Activated CD4-positive, alpha-beta T cell treated with anti-CD3 and anti-CD28 coated beads for 4 hours (primary cell): ENCODE measurements at regions not wholly inside any gene's neighbourhood (a gene's known extent, or its start where the extent isn't known, plus 50 kb on each side); places are given as distances from the start of the nearest gene placed in this dataset.

Experiments used
- DNase-seq, 2 donors: peaks; one replicate each; pipeline ENCODE4 v3.0.0-alpha.2; 2020

DNA sequence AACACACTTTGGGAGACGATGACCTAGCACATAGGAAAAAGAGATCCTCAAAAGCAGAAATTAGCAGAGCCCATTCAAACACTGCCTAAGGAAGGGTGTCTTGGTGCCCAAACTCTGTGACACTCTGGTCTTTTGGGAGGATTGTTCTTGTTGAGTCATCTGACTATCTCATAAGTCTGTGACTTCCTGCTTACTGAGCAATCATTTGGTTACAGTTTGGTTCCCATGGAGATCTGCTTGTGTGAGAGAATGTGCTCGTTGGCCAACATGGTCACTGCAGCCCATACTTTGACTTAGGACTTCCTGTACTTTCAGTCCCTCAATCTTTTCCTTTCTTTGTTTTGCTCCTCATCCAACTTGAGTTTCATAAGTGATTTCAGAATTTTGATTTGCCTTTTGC is 602.9 kb downstream of the NYAP2 start:
- DNase-seq: no peak

DNA sequence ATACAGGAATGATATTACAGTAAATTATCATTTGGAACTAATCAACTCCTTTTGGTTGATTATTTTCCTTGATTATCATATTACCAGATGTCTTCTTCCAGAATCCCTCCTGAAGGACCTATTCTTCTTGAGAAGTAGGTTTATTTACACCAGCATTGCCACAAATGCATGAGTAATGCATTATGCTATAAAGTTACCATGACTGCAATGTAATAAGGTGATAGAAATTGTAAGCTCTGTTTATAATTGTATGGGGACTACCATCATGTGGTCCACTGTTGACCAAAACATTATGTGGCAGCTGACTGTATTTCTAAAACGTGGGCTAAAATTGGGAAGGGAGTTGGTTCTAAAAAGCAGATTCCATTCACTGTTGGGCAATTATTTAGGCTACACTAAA is 602.2 kb downstream of the NYAP2 start:
- no peak for DNase-seq

DNA sequence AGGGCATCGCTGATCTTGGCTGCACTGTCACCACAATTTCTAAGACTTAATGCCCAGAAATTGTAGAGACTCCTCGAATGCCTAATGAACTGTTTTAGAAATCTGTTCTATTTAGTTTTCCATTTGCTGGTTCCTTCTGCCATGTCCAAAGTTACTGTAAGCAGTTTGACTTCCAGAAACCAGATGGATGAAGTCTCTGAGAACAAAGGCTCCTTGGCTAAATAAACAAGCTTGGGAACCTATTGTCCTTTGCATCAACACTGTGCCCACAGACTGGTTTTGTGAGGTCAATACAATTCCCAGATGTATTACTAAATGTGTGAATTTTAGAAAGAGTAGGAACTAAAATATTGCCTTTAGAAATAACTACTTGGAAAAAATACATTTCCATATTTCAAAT is 600.2 kb downstream of the NYAP2 start:
- no peak for DNase-seq

DNA sequence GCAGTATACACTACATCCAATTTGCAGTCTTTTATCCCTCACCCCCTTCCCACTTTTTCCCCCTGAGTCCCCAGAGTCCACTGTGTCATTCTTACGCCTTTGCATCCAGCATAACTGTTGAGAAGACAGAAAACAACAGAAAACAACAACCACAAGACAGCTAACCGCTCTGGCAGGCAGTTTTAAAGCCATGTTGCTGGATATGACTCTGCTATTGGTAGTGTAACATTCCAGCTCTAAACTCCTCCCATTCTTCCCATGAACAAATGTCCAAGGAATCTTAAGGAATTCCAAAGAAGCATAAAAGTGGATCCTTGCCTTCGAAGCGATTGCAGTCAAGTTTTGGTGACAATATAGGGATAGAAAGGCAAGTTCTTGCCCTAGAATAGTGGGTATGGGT is 599.1 kb downstream of the NYAP2 start:
- DNase-seq: no peak

DNA sequence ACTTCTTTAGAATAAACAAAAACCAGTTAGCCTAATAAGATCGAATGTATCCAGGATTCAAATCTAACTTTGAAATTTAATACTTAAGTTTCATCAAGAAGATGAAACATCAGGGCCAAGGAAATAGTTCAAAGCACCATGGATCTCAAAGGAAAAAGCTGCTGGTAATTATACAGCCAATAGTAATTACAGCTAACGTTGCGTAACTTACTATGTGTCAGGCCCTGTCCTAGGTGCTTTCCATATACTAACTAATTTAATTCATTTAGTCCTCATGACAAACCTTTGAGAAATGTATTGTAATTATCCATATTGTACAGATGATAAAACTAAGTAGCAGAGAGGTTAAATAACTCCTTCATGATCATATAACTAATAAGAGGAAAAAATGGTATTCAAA is 598.6 kb downstream of the NYAP2 start:
- no peak for DNase-seq

DNA sequence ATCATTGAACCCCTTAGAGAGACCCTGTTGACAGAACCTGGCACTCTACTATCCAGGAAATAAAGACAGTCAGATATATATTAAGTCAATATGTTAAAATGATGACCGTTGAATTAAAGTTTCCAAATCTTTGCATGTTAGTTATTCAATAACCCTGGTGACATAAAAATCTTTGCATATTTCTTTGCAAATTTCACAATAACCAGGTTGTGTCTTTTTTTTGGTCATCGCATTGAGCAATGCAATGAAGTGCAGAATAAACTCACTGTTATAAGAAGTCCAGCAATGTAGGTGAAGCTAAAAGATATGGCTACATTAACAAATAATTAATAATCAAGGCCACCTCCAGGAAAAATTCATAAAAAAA is 596.9 kb downstream of the NYAP2 start:
- no peak for DNase-seq

DNA sequence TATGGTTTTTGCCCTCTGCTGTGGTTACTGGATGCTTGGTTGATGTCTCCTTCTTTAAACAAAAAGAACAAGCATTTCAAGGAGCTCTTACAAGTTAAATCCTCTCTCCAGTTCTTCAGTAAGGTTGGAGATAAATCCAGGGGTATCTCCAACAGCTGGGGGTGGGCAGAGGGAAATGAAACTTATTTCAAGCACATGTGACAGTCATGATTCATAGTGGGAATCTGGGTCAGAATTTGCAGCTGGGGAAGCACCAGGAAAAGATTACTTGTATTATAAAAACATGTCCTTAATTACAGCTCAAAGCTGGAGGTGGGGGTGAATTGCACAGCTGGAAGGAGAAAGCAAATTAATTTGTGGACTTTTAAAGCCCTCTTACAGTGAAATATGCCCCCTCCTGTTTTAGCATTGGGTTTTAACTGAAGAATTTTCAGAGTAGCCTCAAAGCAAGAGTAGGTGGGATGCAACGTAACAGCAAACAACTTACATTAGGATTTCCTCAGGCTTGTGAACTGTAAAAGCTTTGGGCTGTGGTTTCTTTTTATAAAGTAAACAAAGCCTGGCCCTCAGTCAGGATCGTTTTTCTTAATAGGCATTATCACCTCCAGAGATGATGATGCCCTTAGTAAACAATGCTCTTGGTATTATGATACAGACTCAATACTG is 596.4 kb downstream of the NYAP2 start:
- DNase-seq: no peak

DNA sequence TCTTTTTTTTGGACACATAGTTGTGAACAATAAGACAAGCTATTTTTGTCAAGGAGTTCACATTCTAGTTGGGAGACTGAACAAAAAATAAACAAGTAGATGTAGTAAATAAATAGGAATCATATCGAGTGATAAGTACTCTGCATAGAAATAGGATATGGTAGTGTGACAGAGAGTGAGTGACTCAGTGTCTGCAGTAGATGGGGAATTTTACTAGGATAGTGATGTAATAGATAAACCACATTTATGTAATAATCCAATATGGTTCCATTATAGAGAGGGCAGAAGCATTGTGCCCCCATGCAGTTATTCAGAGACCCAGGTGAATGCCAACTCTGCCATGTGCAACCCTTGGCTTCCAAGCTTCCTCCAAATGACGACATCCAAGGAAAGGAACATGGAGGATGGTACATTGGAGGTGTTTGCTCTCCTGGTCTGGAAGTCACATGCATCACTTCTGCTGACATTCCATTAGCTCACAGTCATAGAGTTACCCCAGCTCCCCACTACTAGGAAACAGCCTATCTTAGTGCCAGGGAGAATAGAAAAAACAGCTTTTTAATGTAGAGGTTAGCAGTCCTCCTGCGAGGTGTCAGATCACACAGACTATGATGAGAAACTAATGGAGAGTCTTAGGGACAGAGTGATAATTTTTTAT is 595.4 kb downstream of the NYAP2 start:
- no peak for DNase-seq

DNA sequence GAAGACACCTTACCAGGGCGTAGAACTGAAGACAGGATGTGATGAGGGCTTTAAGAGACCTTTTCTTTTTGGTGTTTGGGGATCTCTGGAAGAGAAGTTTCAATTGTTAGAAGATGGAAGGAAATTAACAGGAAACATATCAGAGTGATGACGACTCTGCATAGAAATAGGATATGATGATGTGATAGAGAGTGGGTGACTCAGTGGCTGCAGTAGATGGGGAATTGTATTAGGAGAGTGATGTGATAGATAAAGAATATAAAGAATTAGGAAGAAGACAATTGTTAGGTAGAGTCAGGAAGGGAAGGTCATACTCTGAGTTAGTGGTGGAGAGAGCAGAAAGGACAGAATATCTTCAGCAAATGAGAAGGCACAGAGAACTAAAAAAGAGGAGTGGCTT is 593.9 kb downstream of the NYAP2 start:
- no peak for DNase-seq

DNA sequence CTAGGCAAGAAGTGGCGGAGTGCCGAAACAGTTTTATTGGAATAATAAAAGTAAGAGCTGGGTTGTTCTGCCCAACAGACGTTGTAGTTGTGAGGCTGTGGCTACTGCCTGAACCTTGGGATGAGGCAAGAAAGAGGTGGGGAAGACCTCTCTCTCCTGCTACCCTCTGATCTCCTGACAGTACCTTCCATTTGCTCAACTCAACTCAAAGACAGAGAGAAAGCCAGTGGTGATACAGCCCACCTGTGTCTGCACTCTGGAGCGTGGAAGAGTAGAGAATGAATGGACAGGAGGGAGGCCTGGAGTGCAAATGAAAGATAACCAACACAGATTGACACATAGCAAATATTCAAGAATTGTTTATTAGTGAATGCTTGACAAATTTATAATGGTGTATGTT is 590.3 kb downstream of the NYAP2 start:
- DNase-seq: no peak

DNA sequence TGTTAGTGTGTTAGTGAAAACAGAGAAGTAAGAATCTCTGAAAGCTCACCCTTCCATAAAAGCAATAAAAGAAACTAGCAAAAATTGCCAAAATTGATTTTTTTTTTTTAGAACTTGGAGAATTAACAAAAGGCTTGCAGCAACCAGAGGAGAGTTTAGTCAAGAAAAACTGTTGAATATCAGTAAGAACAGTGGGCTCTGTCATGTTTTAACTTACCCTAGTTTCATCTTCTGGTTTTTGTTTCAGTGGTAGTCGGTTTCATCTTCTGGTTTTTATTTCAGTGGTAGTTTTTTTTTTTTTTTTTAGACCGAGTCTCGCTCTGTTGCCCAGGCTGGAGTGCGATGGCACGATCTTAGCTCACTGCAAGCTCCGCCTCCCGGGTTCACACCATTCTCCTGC is 580.9 kb downstream of the NYAP2 start:
- no peak for DNase-seq

DNA sequence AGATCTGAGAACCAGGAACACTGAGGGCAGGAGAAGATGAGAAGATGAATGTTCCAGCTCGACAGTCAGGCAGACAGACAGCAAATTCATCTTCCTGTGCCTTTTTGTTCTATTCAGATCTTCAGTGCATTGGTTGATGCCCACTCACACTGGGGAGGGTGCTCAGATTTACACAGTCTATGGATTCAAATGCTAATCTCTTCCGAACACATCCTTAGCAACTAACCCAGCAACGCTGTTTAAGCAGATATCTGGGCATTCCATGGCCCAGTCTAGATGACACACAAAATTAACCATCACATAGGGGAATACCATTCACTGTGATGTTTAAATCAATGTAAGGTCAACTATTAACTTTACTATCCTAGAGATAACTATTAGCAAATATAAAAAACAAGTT is 571.9 kb downstream of the NYAP2 start:
- DNase-seq: no peak

DNA sequence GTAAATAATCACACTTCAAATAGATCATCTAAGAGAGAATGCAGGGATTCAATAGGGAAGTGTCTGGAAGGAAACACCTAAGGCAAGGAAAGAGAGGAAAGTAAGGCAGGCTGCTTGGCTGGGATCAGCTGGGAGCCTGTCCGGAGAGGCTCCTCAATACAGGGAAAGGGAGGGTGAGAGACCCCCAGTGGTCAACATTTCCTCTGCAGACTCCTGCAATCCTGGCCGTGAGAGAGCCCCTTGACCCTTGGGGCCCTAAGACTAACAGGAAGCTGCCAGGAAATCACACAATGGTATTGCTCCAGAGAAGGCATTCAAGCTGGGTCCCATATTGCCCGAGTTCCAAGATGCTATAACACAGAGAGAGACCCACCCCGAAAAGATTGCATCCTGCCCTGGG is 549.4 kb downstream of the NYAP2 start:
- no peak for DNase-seq

DNA sequence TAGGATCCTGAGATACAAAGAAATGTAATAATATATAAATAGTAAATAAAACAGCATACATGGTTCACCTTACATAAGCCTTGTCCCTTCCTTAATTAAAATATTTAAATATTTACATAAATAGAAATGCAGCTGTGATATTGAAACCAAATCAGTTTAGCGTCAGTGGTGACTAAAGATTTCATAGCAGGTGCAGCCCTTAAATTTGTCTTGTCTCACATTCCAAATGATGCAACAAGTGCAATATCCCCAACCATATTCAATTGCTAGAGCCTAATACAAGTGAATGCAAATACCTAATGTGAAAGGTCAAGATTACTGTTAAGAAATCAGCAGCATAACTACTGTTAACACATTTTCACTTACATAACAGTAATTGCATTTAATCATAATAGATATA is 539.5 kb downstream of the NYAP2 start:
- DNase-seq: no peak

DNA sequence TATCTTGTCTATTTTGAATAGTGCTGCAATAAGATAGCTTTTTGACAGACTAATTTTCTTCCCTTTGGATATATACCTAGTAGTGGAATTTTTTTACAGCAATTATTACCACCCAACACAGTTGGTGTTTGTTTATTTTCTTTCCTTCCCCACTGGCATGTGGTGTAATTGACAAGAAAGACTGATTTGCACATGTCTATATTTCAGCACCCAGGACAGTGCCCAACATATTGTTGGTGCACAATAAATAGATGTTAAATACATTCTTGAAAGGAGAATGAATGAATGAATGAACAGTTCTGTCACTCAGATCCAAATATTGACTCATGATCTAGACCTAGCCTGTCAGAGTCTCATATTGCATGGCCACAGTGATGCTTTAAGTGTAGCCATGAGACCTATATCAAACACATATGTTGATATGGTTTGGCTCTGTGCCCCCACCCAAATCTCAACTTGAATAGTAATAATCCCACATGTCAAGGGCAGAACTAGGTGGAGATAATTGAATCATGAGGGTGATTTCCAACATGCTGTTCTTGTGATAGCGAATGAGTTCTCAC is 538.2 kb downstream of the NYAP2 start:
- DNase-seq: no peak

DNA sequence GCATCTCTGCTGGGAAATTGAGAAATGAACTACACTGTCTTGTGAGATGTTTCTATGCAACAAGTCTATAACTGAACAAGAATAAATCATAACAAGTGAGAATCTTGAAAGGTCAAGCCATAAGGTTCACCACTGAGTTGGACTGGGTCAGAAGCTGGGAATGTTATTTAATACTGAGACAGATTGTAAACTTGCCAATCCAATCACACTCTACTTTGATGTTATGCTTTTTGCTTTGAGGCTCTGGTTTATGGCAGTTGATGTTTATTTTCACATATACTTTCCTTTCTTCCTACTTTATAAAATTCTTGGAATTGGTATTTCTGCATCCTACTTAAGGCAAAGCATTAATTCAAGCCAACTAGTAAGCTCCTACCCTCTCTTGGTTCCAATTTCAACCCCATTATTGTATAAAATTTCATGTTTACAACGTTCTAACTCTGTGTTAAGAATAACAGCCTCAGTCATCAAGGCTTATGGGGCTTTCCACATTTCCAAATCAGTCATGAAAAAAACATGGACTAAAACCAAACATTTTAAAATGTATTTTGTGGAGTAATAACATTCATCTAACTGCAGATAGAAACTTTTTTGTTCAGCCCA is 533.4 kb downstream of the NYAP2 start:
- DNase-seq: no peak

DNA sequence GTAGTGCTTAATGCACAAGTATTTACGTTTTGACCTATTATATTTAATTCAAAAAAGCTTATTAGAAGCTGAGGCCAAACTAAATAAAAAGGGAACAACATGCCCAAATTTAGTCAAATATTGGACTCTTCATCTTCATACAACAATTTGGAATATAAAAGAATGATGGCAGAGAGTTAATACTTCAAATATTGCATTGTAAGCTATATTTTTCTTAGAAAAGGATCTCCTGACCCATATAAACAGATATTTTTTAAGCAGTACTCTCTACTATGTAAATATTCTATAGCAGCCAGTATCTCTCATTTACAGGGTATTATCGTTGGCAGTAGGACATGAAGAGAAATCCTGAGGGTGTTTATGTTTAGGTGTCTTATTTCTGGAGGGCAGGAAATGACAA is 531.2 kb downstream of the NYAP2 start:
- DNase-seq: no peak

DNA sequence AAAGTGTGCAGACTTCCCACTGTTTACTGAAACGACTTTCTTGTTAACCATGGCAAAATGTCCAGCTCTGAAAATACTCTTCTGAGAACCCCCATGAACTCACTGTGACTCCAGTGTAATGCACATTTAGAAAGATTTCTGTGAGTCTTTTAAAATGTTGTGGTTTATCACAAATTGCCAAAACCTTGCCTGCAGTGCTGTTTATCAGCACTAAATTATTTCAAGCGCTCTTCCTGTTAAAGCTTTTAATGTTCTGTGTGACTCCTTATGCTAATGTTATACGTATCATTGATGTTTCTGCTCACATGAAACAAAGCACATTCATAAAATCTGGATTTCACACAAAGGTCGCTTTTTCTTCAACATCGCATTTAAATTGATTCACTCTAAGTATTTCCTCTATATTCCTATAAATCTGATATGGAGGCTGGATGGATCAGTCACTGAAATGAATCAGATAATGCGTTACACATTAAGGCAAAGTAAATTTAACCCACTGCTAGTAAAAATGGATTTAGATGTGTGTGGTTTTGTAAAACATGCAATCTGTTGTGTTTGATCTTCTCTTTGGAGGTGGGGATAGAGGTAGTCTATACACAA is 521.2 kb downstream of the NYAP2 start:
- DNase-seq: no peak

DNA sequence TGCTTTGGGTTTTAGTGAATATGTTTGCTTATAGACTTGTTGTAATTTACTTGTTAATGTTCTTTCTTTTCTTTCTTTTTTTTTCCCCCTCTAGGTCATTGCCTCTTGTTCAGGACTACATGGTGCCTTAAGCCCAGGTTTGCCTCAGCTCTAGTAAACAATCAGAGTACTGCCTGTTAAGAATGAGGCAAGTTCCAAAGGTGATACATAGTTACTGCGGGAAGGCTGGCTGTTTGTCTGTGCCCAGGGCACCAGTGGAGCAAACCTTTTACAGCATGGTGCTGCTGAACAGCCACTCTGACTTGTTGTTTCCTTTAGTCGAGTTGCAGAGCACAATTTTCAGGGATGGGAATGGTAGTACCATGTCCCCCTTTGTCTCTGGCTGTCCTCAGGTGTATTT is 517.2 kb downstream of the NYAP2 start:
- DNase-seq: no peak

DNA sequence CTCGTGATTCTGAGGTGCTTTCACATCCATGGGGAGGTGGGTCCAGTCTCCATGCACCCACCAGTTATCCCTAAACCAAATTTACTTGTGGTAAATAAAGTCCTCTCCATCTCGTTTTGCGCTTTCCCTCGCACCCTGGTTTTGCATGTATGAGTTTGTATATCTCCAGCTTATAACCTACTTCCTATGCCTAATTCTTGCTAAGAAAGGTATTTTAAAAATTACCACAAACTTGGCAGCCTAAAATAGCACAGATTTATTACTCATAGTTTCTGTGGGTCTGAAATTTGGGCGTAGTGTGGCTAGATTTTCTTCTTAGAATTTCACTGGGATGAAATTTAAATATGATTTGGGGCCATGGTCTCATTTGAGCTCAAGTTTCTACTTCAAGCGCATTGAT is 511.5 kb downstream of the NYAP2 start:
- DNase-seq: no peak

DNA sequence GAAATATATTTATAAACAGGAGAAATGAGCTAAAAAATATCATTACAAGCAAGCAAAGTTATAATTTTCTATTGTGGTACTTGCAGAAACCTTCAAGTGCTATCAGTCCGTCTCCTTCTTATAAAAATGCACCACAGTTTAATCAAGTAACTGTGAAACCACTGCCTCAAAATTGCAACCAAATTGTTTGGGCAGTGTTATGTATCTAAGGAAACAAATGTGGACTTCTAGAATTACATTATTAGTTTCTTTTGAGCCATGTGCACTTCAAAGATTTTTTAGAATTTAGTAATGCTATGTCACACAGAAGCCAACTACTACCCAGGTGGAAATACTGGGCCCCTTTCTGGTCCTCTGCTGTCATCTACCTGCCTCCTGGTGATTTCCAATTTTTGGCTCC is 495.6 kb downstream of the NYAP2 start:
- DNase-seq: no peak

DNA sequence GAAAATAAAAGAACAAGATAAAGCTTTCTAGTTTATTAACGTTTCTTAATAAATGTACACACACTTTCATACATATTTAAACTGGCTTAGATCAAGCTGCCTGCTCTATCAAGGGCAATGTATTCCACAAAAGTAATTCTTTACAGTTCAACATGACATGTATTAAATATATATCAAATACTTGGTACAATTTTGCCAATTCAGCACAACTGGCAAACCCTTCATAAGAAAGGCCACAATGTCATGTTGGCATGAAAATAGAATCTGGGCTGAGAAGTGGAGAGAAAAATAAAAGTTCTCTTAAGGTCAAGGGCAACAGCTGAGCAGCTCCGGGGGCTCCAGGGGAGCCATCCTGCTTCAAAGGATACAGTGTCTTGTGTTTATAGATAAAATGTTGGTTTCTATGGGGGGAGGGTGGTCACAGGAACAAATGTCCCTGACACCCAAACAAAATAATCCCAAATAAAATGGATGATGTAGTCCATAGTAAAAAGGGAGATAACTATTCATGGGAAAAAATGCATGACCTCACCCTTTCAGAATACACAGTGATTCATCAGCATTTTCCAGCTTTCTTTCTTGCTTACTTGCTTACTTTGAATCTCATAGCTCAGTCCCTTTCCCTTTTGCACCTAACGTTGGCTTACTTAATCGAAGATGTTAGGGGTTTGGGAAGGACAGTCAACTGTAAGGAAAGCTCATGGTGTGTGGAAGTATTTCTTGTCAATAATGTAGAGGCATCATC is 494.9 kb downstream of the NYAP2 start:
- DNase-seq: no peak

DNA sequence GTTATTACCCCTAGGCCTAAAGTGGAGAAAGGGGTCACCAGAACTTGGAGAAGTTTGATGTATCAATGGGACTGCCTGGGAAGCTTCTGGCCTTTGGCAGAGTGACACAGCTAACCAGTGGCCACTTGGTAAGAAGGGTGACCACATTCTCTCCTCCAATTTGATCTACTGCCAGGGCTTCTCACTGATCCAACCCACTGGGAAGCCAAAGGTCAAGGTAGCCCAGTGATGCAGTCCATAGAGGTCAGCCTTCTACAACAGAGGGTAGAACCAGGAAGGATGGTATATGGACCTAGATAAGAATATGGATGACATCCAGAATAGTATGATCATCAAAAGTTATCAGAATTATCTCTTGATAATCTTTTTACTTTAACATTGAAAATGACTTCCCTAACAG is 493.6 kb downstream of the NYAP2 start:
- DNase-seq: no peak
